WTC11 (cell line): ENCODE measurements at regions not wholly inside any gene's neighbourhood (a gene's known extent, or its start where the extent isn't known, plus 50 kb on each side); places are given as distances from the start of the nearest gene placed in this dataset.

Experiments used
- ATF6 ChIP-seq: sonication (generic); formaldehyde crosslinking; IDR thresholded peaks from 2 replicates; pipeline ENCODE4 v1.8.1; 2023; ENCODE audit warnings: mild to moderate bottlenecking, missing genetic modification reagents
- CREB1 ChIP-seq: sonication (generic); formaldehyde crosslinking; IDR thresholded peaks from 2 replicates; pipeline ENCODE4 v1.8.0; 2023; ENCODE audit warnings: mild to moderate bottlenecking, missing genetic modification reagents
- ELF4 ChIP-seq: sonication (generic); formaldehyde crosslinking; IDR thresholded peaks from 2 replicates; pipeline ENCODE4 v1.8.1; 2022; ENCODE audit warnings: low read depth, mild to moderate bottlenecking, moderate library complexity, missing genetic modification reagents
- ESRRA ChIP-seq: sonication (generic); formaldehyde crosslinking; IDR thresholded peaks from 2 replicates; pipeline ENCODE4 v1.8.1; 2022; ENCODE audit warnings: mild to moderate bottlenecking, missing genetic modification reagents, borderline replicate concordance
- FOXK1 ChIP-seq: sonication (generic); formaldehyde crosslinking; IDR thresholded peaks from 2 replicates; pipeline ENCODE4 v1.8.0; 2022; ENCODE audit warnings: mild to moderate bottlenecking, moderate library complexity, missing genetic modification reagents
- IRF1 ChIP-seq: sonication (generic); formaldehyde crosslinking; IDR thresholded peaks from 2 replicates; pipeline ENCODE4 v1.8.0; 2023; ENCODE audit warnings: missing genetic modification reagents
- MAX ChIP-seq: sonication (generic); formaldehyde crosslinking; IDR thresholded peaks from 2 replicates; pipeline ENCODE4 v1.8.0; 2022; ENCODE audit warnings: mild to moderate bottlenecking, missing genetic modification reagents
- NR1H2 ChIP-seq: sonication (generic); formaldehyde crosslinking; IDR thresholded peaks from 2 replicates; pipeline ENCODE4 v1.9.0; 2021; ENCODE audit warnings: mild to moderate bottlenecking, moderate library complexity, missing genetic modification reagents
- PREB ChIP-seq: sonication (generic); formaldehyde crosslinking; IDR thresholded peaks from 2 replicates; pipeline ENCODE4 v1.8.1; 2022; ENCODE audit warnings: mild to moderate bottlenecking, missing genetic modification reagents, moderate library complexity, borderline replicate concordance
- SP1 ChIP-seq: sonication (generic); formaldehyde crosslinking; conservative IDR thresholded peaks from 2 replicates; pipeline ENCODE4 v1.8.1; 2022; ENCODE audit warnings: missing genetic modification reagents
- TCF7 ChIP-seq: sonication (generic); formaldehyde crosslinking; IDR thresholded peaks from 2 replicates; pipeline ENCODE4 v1.8.0; 2022; ENCODE audit warnings: mild to moderate bottlenecking, low read depth, missing genetic modification reagents, moderate library complexity
- USF2 ChIP-seq: sonication (generic); formaldehyde crosslinking; IDR thresholded peaks from 2 replicates; pipeline ENCODE4 v1.8.1; 2023; ENCODE audit warnings: mild to moderate bottlenecking, missing genetic modification reagents, moderate library complexity
- ZNF423 ChIP-seq: fragments of 250-450 bp; sonication (Bioruptor Pico); IDR thresholded peaks from 2 replicates; pipeline ENCODE4 v2.1.2; 2022; ENCODE audit warnings: mild to moderate bottlenecking, moderate library complexity
- TF ChIP-seq, protein P1 (sequence below): fragments of 200-600 bp; IDR thresholded peaks from 2 replicates; pipeline ENCODE4 v1.8.0; 2022; ENCODE audit warnings: antibody characterized with exemption

DNA sequence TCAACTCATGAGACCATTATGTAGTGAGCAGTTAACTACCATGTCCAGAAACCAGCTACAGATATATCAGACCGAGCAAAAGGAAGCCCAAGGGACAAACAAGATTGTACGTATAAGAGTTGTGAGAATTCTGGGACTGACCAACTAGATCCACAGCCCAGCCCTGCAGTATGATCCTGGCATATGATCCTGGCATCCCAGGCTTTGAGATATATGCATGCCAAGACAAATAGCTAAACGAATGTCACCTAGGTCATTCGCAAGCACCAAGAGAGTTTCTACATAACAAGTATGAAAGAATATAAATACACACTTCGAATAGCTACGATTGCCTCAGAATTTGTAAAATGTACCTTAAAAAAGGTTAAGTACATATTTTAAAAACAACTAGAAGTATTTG is 56.4 kb upstream of the PMPCB start:
- TF ChIP-seq, protein P1, sequence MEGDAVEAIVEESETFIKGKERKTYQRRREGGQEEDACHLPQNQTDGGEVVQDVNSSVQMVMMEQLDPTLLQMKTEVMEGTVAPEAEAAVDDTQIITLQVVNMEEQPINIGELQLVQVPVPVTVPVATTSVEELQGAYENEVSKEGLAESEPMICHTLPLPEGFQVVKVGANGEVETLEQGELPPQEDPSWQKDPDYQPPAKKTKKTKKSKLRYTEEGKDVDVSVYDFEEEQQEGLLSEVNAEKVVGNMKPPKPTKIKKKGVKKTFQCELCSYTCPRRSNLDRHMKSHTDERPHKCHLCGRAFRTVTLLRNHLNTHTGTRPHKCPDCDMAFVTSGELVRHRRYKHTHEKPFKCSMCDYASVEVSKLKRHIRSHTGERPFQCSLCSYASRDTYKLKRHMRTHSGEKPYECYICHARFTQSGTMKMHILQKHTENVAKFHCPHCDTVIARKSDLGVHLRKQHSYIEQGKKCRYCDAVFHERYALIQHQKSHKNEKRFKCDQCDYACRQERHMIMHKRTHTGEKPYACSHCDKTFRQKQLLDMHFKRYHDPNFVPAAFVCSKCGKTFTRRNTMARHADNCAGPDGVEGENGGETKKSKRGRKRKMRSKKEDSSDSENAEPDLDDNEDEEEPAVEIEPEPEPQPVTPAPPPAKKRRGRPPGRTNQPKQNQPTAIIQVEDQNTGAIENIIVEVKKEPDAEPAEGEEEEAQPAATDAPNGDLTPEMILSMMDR: no peak
- TF ChIP-seq ESRRA (CRISPR knock-in tag): no peak
- no peak for TF ChIP-seq TCF7 (CRISPR knock-in tag)
- no peak for TF ChIP-seq IRF1 (CRISPR knock-in tag)
- TF ChIP-seq ELF4 (CRISPR knock-in tag): no peak
- no peak for TF ChIP-seq FOXK1 (CRISPR knock-in tag)
- TF ChIP-seq MAX (CRISPR knock-in tag): no peak
- no peak for TF ChIP-seq ATF6
- TF ChIP-seq NR1H2 (CRISPR knock-in tag): no peak
- no peak for TF ChIP-seq SP1 (CRISPR knock-in tag)
- no peak for TF ChIP-seq PREB (CRISPR knock-in tag)
- no peak for TF ChIP-seq USF2 (CRISPR knock-in tag)
- no peak for TF ChIP-seq CREB1 (CRISPR knock-in tag)
- TF ChIP-seq ZNF423 (CRISPR knock-in tag): no peak
